HG03066 (cell line): ENCODE measurements at regions not wholly inside any gene's neighbourhood (a gene's known extent, or its start where the extent isn't known, plus 50 kb on each side); places are given as distances from the start of the nearest gene placed in this dataset.
"Not testable (repeated sequence)": the region's sequence is repeated elsewhere in the genome, so short reads cannot be mapped to it uniquely, and the experiment has no call there.

Experiments used
- ATAC-seq: cut with Tn5 transposase; IDR thresholded peaks from one replicate; pipeline ENCODE4 v1.9.1; 2021; ENCODE audit warnings: low read depth; ENCODE audit not compliant: unreplicated experiment

DNA sequence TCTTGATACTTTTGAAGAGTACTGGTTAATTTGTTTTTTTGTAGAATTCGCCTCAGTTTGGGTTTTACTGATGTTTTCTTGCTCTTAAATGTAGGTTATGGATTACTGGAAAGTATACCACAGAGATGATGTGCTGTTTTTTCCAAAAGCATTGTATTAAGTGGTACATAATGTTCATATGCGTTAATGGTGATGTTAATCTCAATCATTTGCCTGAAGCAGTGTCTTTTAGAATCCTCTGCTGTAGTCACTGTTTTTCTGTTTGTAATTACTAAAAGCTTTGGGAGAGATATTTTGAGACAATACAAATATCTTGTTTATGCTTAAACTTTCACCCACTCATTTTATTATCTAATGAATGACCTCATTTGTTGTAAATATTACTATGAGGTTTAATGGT is 163.4 kb upstream of the LRP1B start:
- no peak for ATAC-seq

DNA sequence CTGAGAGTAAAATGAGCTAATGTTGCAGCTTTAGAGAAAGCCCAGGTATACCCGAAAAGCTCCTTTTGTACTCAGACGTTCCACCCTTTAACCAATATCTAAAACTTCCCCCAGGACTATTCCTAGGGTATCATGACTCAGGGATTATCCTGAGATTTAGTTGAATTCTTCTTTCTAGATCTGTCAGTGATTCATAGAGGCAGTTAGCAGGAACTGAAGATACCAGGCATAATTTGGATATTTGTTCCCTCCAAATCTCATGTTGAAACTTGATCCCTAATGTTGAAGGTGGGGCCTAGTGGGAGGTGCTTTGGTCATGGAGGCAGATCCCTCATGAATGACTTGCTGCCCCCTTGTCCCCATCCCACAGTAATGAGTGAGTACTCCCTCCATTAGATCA is 161.2 kb upstream of the LRP1B start:
- ATAC-seq, result no peak

DNA sequence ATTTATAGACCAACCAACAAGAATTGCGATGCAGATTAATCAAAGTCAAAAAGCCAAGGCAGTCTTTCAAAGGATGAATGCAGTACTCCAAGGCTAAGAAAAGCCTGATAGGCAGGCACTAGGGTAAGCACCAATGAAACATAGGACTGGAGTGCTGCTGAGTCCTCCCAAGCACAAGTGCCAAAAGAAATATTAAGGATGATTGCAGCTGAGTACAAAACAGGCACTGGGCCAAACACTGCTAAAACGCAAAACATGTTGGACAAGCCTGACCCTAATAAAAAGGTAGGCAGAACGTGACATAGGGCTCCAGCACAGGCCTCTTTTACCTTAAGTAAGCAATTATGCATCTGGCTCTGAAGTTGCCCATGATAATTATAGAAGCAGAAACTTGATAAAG is 160.1 kb upstream of the LRP1B start:
- no peak for ATAC-seq

DNA sequence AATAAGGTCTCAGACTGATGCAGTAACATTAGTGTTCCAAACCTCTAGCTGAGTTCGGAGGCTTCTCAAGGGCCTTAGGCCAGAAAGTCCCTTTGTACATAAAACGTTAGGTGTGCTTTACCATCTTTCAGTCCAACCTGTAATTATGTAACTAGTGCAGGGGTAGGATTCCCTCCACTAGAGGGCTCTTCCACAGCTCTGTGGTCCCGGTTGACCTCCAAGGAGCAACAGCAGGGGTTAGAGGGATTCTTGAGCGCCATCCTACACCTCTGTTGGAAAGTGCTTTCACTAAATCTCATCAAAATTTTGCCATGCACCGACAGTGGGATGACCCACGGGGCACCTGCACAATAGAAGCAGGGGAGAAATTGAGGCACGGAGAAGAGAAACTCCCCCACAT is 155.8 kb upstream of the LRP1B start:
- no peak for ATAC-seq

DNA sequence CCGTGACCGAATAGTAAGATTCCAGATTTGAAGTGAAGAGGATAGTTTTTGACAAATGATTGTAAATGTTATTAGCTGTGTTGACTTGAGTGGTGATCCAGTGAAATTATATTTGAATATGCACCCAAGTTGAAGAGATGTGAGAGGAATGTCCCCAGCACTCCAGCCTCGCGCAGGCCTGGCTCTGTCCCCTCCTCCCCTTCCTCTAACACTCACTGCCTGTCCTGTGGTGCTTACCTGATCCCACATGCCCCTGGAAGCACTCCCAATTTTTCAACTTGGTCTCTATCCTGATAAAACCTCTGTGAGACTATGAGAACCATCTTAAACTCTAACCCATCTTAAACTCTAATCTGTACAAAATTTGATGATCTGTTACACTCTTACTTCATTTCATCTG is 154.7 kb upstream of the LRP1B start:
- ATAC-seq, result no peak

DNA sequence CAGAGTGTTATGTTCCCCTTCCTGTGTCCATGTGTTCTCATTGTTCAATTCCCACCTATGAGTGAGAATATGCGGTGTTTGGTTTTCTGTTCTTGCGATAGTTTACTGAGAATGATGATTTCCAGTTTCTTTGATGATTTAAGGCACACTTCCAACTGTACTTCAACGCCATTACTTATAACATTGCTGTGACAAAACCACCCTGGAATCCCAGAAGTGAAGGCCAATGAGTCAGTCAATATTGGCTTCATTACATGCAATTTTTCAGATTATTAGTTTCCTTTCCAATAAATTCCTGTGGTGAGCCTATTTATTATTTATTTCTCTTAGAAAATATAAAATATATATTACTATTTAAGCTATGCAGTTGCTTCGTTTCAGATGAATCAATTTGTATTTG is 153.5 kb upstream of the LRP1B start:
- ATAC-seq, result not testable (repeated sequence)

DNA sequence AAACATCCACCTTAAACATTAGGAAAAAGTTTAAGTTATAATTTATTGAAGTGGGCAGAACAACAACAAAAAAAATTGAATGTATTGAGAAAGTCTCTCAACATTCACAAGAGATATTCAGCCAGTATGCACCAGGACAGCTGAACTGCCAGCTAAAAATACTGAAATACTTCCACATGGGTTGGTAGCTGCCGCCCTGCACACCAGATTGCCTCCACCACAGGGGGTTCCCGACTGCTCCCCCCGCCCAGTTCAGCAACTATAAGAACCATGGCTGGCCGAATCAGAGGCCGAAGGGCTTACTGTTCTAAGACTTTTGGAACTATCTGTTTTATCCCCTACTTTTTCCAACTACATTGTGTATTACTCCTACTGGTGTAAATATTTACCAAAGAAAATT is 150.0 kb upstream of the LRP1B start:
- no peak for ATAC-seq

DNA sequence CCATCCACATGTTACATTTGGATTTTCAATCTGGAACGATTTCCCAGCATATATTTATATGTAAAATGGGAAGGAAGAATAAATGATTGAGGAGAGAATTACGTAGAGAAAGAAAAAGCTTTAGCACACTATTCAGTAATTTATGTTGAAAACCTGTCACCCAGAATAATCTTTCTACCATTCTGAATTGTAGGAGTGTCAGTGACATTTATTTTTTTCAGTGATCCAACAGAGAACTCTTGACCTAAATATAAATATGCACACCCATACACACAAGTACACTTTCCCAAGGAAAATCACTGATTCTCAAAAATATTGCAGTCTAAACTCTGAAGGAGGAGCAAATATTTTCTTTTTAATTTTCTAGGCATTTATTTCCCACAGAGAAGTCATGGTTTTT is 140.2 kb upstream of the LRP1B start:
- ATAC-seq, result no peak

DNA sequence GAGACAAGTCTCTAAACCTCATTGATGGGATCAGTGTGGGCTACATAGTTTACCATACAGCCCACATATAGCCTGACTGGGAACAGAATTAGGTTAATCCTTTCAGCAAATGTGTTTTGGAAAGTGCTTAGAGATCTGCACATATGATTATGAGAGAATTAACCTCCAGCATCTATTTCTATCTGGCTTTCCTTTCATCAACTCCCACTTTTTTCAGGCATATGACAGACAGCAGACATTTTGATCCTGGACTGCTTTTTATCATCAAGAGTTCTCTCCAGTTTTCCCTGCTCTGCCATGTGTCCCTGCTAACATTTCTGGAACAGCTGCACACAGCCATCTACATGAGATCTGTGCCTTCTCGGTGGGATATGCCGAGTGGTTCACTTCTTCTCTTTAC is 139.5 kb upstream of the LRP1B start:
- ATAC-seq, result no peak

DNA sequence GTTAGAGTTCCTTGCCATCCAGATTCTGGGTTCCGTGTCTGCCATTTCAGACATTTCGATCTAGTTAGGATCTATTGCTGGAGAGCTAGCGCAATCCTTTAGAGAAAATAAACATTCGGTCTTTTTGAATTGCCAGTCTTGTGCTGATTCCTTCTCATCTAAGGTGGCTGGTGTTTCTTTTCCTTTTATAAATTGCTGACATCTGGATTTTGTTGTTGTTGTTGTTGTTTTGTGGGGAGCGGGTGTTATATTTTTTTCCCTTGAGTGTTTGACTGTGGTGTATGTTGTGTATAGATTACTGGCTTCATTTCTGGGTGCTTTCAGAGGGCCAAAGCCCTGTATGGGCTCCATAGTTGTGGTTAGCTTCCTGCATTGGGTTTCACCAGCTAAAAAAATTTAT is 128.5 kb upstream of the LRP1B start:
- ATAC-seq, result no peak

DNA sequence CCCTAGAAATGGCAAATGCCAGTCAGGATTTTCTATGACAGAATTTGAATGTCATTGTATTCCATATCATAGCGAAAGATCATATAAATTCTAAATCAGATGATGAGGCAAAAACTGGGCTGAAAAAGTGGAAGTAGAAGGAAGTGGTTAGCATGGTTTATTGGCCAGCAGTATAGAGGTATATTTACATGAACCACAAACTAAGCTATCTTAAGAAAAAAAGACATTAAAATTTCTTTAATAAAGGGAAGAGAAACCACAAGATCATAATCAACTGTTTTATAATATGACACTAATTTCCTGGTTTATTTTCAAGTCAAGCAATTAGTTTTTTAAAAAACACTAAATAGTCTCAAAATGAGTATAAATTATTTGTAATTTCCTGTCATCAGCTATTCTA is 123.2 kb upstream of the LRP1B start:
- no peak for ATAC-seq

DNA sequence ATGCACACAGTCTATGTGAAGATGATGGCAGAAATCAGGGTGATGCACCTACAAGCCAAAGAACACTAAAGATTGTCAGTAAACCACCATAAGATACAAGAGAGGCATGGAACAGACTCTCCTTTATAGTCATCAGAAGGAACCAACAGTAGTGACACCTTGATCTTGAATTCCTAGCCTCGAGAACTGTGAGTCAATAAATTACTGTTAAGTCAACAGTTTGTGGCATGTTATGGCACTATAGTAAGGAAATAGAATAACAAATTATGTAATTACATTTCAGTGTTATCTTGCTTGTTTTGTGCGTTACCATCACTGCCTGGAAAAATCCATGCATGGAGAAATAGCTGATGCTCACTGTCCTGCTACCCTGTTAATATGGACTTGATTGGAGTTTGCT is 110.2 kb upstream of the LRP1B start:
- no peak for ATAC-seq

DNA sequence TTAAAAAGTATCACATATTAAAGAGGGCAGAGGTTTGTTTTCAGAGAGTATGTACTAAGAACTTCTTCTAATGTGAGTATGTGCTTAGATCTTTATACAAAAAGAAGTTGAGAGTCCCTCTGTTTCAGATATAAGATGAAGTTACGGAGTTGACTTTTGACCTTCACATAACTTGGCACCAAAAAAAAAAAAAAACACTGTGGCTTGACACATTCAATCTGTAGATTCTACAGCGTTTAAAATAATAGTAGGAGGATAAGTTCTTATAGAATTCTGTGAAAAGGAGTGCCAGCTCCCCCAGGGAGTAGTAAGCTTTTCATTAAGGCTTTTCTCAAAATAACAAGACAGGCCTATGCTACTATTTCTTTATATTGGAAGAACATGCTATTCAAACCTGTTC is 105.4 kb upstream of the LRP1B start:
- ATAC-seq, result no peak

DNA sequence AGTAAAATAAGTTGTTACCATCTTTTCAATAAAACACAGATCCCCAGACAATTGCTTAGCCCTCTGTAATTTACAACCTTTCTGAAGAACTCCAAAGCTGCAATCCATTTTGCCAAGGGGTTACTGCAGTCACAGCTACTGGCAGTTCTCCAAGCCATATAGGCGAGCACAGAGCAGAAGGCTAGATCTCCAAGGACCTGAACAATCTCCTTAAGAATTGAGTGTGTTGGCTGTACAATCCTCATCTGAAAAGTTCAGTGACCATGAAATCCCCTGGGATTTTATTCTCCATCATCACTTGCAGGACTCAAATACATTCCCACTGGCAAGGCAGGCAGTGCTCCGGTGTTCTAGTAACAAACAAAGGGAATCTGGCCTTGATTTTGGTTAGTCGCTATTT is 103.9 kb upstream of the LRP1B start:
- no peak for ATAC-seq

DNA sequence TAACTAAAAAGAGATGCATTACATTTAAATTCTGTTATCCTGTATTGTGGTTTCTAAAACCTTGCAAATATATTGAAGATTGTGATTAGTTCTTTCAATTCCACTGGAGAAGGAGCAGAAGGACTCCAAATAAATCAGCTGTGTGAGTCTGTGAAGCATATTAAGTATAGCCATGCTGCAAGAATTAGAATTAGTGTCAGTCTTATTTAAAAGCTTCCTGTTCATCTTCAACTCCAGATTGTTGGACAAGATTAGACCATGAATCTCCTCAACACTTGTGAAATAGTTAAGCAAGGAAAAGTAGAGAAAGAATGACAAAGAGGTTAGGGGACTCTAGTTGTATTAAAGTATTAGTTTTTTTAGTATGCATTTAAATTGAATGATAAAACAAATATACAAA is 92.5 kb upstream of the LRP1B start:
- ATAC-seq, result no peak

DNA sequence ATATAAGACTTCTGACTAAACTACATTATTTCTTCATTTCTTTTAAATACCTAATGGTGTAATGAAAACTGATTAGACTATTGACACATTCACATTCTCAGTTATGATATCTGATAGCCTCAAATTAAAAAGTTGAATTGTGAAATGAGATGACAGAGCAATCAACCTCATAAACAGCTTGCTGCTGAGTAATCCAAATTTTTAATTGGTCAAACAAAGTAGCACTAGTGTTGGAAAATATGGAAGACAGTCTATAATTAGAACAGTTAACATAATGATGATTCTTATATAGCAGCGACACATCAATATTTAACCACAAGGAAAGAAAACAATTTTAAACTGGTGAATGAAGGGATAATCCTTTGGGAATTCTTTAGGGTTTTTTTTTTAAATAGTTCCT is 91.9 kb upstream of the LRP1B start:
- ATAC-seq, result no peak

DNA sequence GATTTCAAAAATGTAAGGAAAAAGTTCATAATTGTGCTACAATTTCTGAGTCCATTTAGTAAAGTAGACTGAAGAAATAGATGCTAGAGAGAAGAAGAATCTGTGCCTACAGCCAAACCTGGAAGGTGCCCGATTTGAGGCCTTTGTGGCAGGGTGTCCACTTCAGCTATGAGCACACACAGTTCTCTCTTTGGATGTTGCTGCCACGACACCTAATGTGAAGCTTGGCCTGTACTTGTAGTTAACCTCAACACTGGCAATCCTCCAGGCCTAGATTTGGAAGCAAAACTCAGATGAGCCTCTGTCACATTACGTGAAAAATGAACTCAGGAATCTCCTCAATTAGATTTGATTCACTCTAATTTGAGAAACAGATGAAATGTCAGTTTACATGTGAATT is 90.1 kb upstream of the LRP1B start:
- no peak for ATAC-seq

DNA sequence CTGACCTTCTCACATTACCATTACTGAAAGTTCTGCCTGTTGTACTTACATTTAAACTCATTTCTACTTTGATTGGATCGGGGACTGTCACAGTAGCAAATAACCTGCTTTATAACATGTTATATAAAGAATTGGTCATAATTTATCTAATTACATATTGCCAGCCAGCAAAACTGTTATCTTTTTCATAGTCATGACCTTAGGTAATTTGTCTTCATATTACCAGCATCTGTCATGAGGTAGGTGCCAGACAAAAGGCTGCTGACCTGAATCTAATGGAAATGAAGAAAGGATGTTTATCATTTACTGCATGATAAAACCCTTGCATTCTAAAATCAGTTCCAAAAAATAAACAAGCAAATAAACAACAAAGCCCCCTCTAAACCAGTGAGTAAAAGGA is 89.4 kb upstream of the LRP1B start:
- ATAC-seq, result no peak

DNA sequence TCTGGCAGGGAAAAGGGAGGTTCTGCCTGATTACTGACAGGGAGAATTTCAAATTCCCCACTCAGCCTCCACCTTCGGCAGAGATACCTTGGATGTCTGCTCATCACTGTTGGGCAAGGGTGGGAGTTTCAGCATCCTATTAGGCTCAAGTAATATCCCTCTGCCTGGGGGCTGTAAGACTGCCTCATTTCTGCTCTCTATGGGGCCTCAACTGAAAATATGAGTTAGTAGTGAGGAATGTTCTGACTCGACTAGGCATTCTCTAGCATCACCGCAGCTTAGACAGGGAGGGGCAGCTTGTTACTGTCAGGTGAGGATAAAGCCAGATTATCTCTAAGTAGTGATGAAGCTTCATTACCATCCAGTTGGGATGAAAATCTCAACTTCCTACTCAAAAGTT is 87.7 kb upstream of the LRP1B start:
- ATAC-seq, result no peak

DNA sequence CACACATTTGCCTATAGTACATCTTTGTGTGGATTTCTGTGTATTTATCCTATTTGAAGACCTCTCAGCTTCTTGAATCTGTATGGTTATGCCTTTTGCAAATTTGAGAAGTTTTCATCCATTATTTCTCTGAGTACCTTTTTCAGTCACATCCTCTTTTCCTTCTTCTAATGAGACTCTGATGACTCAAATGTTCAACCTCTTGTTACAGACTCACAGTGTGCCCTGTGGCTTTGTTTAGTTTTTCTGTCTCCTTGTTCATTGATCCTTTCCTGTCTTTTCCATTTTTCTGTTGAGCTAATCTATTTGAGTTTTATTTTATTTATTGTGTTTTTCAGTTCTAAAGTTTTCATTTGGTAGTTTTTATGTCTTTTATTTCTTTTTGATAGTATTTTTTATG is 87.0 kb upstream of the LRP1B start:
- ATAC-seq, result no peak

DNA sequence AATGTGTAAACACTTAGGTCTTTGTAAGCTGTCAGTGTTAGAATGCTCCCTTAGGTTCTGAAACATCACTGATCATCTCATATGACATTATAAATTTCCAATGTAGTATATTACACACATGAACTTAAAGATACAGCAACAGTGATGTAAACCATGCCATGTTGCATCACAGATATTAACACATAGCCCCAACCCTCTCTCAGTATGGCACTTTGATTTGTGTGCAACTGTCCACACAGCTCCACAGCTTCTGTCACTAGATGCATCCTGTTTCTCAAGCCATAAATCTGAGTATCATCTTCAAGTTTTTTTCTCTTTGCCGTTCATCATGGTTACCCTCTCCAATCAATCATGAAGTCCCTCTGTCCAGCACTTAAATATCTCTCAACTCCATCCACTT is 69.2 kb upstream of the LRP1B start:
- no peak for ATAC-seq

DNA sequence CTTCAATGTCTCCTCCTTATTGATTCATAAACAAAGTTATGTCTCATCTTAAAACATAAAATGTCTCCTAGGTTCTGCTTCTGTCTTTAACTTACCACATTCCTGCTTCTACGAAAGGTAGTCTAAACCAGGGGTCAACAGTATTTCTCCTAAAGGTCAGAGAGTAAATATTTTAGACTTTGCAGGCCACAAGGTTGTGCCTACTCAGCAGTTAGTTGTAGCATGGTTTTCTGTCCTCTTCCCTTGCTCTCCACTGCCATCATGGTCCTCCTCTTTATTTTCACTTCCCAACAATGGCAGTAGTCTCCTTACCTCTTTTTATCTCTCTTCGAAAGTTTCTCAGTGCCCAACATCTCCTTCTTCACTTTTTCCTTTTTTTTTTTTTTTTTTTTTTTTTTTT is 68.3 kb upstream of the LRP1B start:
- ATAC-seq, result no peak

DNA sequence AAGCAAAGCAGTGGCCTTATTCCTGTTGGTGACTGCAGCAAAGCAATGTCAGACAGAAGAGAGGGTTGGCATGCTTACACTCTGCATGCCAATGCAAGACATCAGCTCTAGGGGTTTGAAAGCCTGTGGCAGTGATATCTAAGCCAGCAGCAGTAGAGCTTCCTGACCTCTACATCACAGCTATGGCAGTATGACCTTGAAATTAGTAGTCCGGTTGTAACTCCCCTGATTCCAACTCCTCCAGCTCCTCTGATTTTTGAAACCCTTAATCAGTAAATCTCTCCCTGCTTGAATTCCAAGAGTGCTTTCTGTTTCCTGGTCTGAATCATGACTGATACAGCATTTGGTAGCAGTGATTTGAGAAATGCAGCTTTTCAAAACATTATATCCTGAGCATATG is 60.0 kb upstream of the LRP1B start:
- no peak for ATAC-seq

DNA sequence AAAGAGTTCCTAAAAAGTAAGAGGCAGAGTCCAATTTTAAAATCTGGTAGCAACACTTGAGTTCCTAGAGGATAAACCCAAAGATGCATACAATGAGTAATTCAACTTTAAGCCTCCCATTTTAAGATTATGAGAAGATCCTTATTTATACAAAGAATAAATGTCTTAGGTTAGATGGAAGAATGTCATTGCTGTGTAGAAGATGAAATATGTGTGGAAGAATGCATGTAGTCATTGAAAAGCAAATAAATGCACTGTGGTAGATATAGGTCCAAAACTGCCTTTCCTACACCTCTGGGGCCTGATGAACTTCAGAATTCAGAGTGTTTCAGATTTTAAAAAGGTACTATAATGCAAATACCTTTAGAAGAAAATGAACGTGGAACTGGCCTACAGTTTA is 58.7 kb upstream of the LRP1B start:
- ATAC-seq, result no peak
